ENCODE measurements at regions not wholly inside any gene's neighbourhood (a gene's known extent, or its start where the extent isn't known, plus 50 kb on each side); places are given as distances from the start of the nearest gene placed in this dataset.

DNA sequence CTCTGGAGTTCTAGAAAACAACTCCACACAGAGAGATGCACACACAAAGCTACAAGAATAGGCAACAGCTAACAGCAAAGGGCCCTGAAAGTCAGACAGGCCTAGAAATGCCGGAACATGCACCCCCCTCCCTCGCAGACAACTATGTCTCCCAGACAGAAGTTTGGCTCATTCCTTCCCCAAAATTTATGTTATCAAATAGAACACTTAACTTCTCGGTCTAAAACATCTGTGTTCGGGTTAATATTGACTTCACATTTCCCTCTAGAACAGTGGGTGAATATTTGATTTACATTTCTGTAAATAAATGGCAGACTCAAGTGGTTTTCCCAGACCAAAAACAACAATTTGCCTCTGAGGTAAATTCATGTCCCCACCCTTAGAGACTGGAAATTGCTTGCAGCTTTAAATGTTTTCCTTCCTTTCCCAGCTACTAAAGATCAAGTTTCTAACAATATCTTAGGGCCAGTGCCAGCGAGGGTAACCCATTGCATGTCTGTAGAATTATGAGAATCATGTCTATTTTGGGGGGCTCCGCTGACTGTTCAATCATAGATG, 92.5 kb upstream of the INHBA start:
- BruUV-seq (replicated peaks), result no TSS peak
- TF ChIP-seq IRF4 (IDR thresholded peaks at IDR 0.05; ENCODE audit: low read depth, low read length), result no peak
- no peak for TF ChIP-seq ZNF622 (IDR thresholded peaks at IDR 0.05)
- TF ChIP-seq POU2F2 (IDR thresholded peaks at IDR 0.05; ENCODE audit: borderline replicate concordance, low read depth, low read length), result no peak
- TF ChIP-seq IKZF2 (IDR thresholded peaks at IDR 0.05), result no peak
- no peak for TF ChIP-seq RELA (IDR thresholded peaks at IDR 0.05; ENCODE audit: borderline replicate concordance, partially characterized antibody)
- TF ChIP-seq NR2F1 (conservative IDR thresholded peaks at IDR 0.05), result no peak
- TF ChIP-seq TCF7 (IDR thresholded peaks at IDR 0.05; ENCODE audit: borderline replicate concordance), result no peak
- no peak for TF ChIP-seq ATF7 (IDR thresholded peaks at IDR 0.05; ENCODE audit: low read depth)
- TF ChIP-seq FOXM1 (IDR thresholded peaks at IDR 0.05; ENCODE audit: low read depth, low read length), result no peak
- TF ChIP-seq FOXK2 (IDR thresholded peaks at IDR 0.05), result no peak
- TF ChIP-seq PAX8 (IDR thresholded peaks at IDR 0.05), result no peak
- Histone ChIP-seq H3K4me3 (no peak overlapping the region), H3K9me3 (replicated peaks; ENCODE audit: control insufficient read depth, insufficient read depth, low read length) (no peaks in the 10 kb centered on the region; the same call in 2 of the 3 replicates), H2AFZ (ENCODE audit: control insufficient read depth, low read depth, low read length) (no peak overlapping the region), H3K9ac (ENCODE audit: control insufficient read depth, insufficient read depth, low read length) (no peak overlapping the region), H3K4me2 (ENCODE audit: control insufficient read depth, insufficient read depth) (no peak overlapping the region), H3K79me2 (ENCODE audit: control insufficient read depth, insufficient read depth, low read length) (no peaks in the 10 kb centered on the region), H4K20me1 (ENCODE audit: control insufficient read depth, insufficient read depth) (no peaks in the 10 kb centered on the region), H3K36me3 (ENCODE audit: control insufficient read depth in 2 of 2, insufficient read depth in 2 of 2, low read length in 1 of 2) (no peaks in the 10 kb centered on the region), H3K27me3 (replicated peaks in 1 of 2; ENCODE audit: control insufficient read depth in 2 of 2, insufficient read depth in 2 of 2, low read length in 1 of 2) (no peaks in the 10 kb centered on the region), H3K4me1 (ENCODE audit: control insufficient read depth, insufficient read depth, low read length) (no peaks in the 10 kb centered on the region), H3K27ac (ENCODE audit: control insufficient read depth, insufficient read depth) (no peak overlapping the region)
- in situ Hi-C loops (cut with MboI) (no loop called here), intact Hi-C loops (cut with micrococcal nuclease; ENCODE audit: unreplicated experiment) (no loop called here)
- FAIRE-seq (no peak), ATAC-seq (no peak), DNase-seq (ENCODE audit: low read depth, low spot score) (no peak)
- CTCF ChIA-PET, result no interaction called here
- SMC1A ChIA-PET (ENCODE audit: uncharacterized antibody, unreplicated experiment), result no interaction called here
- POLR2A ChIA-PET, result no interaction called here
- 46% methylated on average over 6 of the region's 6 CpGs for WGBS (ENCODE audit: insufficient coverage, insufficient replicate concordance, low lambda C conversion rate, missing lambda C conversion rate)
- RAD21 ChIA-PET (ENCODE audit: unreplicated experiment), result interaction anchor here (0.5 kb wide), 1 partner anchor 22 kb away, joined by 3 read pairs; no protein-coding TSS in a partner anchor

GRCh38 chr7:41793556-41793955, 90.7 kb upstream of the INHBA start:
- no TSS peak for BruUV-seq (replicated peaks)
- RAD21 ChIA-PET (ENCODE audit: unreplicated experiment), result no interaction called here
- Histone ChIP-seq H3K4me1 (ENCODE audit: control insufficient read depth, insufficient read depth, low read length) (no peaks in the 10 kb centered on the region), H4K20me1 (ENCODE audit: control insufficient read depth, insufficient read depth) (no peaks in the 10 kb centered on the region), H2AFZ (ENCODE audit: control insufficient read depth, low read depth, low read length) (no peak overlapping the region), H3K36me3 (ENCODE audit: control insufficient read depth in 2 of 2, insufficient read depth in 2 of 2, low read length in 1 of 2) (no peaks in the 10 kb centered on the region), H3K4me2 (ENCODE audit: control insufficient read depth, insufficient read depth) (no peak overlapping the region), H3K27ac (ENCODE audit: control insufficient read depth, insufficient read depth) (no peak overlapping the region), H3K9me3 (replicated peaks; ENCODE audit: control insufficient read depth, insufficient read depth, low read length) (no peaks in the 10 kb centered on the region; the same call in 2 of the 3 replicates), H3K79me2 (ENCODE audit: control insufficient read depth, insufficient read depth, low read length) (no peaks in the 10 kb centered on the region), H3K27me3 (replicated peaks in 1 of 2; ENCODE audit: control insufficient read depth in 2 of 2, insufficient read depth in 2 of 2, low read length in 1 of 2) (no peaks in the 10 kb centered on the region), H3K9ac (ENCODE audit: control insufficient read depth, insufficient read depth, low read length) (no peak overlapping the region), H3K4me3 (no peak overlapping the region)
- SMC1A ChIA-PET (ENCODE audit: uncharacterized antibody, unreplicated experiment), result interaction anchor here (1.2 kb wide), 1 partner anchor 111 kb away, joined by 3 read pairs; no protein-coding TSS in a partner anchor
- in situ Hi-C loops (cut with MboI) (no loop called here), intact Hi-C loops (cut with micrococcal nuclease; ENCODE audit: unreplicated experiment) (no loop called here)
- POLR2A ChIA-PET, result no interaction called here
- CTCF ChIA-PET, result no interaction called here
- no peak for ATAC-seq
- DNase-seq (ENCODE audit: low read depth, low spot score), result no peak
- FAIRE-seq, result no peak
- TF ChIP-seq IRF3 (IDR thresholded peaks at IDR 0.05), result no peak
- no peak for TF ChIP-seq NBN (IDR thresholded peaks at IDR 0.05)
- TF ChIP-seq ATF2 (IDR thresholded peaks at IDR 0.05; ENCODE audit: low read length), result no peak
- TF ChIP-seq JUND (IDR thresholded peaks at IDR 0.05; ENCODE audit: low read depth, low read length), result no peak
- no peak for TF ChIP-seq TBL1XR1 (IDR thresholded peaks at IDR 0.05; ENCODE audit: low read depth, low read length)
- no peak for TF ChIP-seq IRF4 (IDR thresholded peaks at IDR 0.05; ENCODE audit: low read depth, low read length)
- no peak for TF ChIP-seq RELA (IDR thresholded peaks at IDR 0.05; ENCODE audit: borderline replicate concordance, partially characterized antibody)
- TF ChIP-seq SUZ12 (IDR thresholded peaks at IDR 0.05; ENCODE audit: unreplicated experiment), result no peak
